NCI-H510A (cell line): ENCODE measurements at regions not wholly inside any gene's neighbourhood (a gene's known extent, or its start where the extent isn't known, plus 50 kb on each side); places are given as distances from the start of the nearest gene placed in this dataset.

Source experiments
- DNase-seq: peaks from one replicate; lab custom pipeline; 2025; lab: John Stamatoyannopoulos, UW

DNA sequence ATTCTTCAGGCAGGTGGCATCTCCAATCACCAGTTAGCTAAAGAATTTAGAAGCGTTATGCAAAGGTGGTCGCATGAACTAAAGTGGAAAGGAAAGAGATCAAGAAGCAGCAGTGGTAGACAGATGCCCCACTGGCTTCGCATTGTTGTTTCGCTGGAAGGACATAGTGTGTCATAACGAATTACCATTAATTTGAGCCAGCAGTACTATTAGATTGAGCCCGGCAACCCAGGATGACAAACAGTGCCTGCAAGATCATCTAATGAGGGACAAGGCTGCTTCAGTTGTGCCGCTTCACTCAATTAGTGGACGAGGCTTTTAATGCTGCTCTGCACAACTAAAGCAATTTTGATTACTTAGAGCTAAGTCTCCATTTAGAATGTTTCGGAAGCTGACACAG lies 274.5 kb upstream of the SOX5 start:
- no peak for DNase-seq

DNA sequence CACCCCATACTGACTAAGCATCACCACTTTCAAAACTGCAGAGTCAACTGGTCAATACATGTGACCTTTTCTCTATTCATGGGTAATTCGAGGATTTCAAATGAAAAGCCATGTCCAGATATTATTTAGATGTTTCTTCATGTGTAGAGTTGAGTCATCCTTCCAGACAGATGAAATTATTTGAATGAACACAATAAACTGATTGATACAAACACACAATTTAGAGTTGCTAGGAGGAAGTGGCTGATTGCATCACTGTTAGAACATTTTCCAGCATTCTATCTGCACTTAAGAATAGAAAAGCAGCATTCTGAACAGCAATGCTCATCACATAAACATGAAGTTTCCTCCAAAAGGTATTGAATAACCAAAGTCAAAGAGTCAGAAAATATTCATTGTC lies 273.5 kb upstream of the SOX5 start:
- DNase-seq: no peak

DNA sequence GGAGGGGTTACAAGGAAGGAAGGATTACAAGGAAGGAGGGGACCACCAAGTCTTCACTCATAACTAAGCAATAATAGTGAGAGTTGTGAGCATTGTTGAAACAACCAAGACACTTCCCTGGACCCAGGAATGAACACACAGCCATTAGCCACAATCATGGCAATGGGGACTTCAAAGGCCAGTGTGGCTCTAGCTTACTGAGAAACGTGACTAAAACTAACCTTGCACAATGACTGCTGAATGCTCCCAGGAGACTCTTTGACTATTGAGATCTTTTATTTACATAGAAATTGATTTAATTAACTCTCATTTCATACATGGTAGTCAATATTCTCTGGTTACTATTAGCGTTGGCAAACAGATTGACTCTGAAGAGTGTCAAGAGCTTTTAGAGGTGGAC lies 263.0 kb upstream of the SOX5 start:
- DNase-seq: no peak

DNA sequence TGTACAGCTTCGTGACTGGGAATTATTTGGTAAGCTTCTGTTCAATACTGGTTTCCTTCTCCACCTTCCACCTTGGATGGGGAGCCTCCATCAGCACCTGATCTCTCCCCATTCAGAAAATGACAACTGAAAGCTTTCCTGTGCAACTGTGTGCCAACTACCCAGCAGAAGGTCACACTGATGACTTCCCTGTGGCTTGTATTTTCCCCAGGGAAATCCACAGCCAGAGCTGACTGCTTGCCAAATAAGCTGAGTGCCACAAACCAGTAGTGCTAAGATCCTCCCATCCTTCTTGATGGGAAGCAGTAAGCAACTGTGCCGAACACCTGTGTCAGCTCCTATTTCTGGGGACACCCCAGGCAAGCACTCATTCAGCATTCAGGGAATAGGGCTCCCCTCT lies 257.2 kb upstream of the SOX5 start:
- DNase-seq: no peak

DNA sequence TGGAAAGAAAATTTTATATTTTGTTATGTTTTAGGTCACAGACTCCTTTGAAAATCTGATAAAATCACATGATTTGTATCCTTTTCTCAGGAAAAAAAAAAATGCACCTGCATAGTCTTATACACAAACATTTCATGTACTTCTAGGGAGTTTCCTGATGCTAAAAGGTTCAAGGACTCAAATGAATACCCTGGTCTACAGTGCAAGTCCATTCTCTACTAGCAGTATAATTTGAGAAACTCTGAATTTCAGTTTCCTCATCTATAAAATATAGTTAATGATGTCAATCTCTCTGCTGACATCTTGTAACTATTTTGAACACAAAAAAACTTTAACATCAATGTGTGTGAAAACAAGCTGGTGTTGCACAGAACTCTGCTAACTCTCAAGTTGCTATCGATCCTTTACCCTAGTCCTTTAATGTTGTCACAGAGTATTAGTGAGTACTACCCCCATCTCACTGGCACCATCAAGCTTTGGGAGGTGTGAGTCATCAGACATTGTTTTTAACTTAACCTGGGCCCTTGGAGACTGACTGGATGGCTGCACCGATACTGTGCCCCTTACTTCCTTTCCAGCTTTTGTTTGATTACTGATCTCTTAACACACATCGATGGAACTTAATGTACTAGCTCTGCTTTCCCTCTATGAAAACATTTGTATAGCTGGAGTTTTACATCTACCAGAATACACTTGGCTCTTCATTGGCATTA lies 251.9 kb upstream of the SOX5 start:
- DNase-seq: no peak

DNA sequence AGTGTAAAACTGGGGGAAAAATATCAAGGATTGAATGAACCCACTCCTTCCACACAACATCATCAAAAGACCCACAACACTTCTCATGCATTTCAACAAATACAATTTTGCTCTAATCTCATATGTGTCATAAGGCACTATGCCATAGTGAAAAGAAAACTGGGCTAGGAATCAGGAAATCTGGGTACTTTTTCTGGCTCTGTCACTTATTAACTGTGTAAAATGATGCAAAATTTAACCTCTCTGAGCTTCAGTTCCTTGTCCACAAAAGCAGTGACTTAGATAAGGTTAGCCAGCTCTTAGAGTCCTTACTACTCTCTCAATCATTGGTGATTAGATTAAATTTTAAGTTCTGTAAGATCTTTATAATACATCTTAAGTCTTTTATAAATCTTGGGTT lies 250.5 kb upstream of the SOX5 start:
- DNase-seq: no peak

DNA sequence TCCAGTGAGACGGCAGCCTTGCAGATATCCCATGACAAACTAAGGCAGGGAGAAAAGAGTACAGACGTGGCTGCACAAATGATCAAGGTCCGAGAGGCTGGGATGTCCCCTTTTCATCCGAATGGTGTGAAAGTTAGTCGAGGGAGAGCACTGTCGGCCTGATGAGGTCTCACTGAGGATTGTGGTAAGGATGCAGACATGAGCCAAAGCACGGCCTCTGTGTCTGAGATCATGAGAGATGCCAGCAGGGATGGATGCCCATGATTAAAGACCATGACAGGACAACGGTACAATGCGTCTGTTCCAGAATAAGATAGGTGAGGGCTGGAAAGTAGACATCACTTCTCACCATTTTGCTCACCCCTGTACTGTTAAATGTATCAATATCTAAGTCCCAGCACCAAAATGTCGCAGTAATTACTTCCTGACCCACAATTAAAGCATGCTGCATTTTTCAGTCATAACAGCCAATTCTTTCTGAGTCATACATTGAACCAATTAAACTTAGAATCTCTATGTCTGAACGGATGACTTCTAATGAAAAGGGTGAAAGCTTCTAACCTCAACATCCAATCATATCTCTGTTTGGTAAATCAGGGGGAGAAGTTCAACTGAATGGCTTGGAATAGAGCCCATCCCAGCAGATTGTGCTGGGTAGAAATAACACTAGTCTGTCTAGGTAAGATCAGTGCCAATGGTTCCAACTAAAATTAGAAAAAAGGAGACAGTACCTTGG lies 249.6 kb upstream of the SOX5 start:
- no peak for DNase-seq

DNA sequence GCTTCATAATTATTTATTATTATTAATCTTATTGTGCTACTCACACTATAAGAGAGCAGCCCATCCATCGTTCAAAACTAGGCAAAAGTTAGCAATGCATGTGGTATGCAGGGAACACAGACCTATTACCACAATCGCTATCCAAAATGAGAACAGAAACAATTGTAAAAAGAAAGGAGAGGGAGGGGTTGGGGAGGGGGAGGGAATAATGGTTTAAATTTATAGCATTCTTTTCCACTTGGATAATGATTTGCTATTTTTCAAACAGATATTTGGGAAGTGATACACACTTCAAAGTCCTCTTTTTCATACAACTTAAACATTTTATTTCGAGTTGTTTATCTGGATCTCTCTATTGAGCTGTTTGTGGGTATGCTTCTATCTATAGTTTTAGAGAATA lies 248.6 kb upstream of the SOX5 start:
- no peak for DNase-seq

DNA sequence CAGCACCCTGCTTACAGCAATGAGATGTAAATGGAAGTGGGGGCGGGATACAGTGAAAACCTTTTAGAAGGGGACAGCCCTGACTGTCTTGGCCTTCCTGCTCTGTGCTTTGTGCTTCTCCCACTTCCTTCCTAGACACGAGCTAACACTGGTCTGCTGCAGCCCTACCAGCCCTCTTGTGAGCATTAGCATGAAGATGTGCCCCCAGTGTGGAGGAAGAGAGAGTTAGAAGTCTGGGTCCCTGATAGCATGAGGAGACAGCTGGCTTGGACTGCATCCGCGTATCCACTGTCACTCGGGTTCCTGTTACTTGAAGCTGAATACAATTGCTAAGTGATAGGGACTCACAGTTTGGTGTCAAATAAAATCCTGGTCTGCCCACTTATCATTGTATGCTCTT lies 248.1 kb upstream of the SOX5 start:
- no peak for DNase-seq

DNA sequence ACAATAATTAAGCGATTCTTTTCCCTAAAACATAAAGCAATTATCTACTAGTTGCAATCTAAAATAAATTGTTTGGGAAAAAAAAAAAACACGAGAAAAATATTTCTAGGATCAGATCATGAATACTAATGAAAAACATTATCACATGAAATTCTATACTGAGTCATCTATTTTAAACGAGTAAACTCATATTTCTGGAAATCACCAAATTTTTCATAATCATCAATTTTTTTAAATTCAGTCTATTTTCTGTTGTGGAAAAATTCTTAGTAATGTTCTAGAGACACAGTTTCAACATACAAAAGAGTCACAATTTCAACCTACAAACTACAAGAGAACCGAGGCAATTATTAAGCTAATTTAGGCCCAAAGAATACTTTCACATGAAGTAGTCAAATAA lies 245.6 kb upstream of the SOX5 start:
- no peak for DNase-seq

DNA sequence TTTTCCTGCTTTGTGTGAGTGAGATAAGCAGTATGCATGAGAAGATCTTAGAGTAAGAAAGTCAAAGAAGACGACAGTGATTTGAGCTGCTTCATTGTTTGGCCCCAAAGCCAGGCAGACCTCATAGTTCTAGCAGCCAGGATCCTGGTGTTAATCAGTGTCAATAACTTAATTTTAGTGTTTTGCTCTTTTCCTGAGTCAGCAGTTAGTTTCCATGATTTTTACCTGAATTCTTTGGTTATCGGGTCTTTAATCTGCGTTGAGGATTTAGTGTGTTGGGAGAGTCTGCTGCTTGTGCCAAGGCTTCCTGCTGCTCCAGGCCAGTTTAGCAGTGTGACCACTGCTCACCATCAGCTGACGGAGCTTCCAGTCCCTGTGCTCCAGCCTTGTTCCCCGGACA lies 241.6 kb upstream of the SOX5 start:
- no peak for DNase-seq

DNA sequence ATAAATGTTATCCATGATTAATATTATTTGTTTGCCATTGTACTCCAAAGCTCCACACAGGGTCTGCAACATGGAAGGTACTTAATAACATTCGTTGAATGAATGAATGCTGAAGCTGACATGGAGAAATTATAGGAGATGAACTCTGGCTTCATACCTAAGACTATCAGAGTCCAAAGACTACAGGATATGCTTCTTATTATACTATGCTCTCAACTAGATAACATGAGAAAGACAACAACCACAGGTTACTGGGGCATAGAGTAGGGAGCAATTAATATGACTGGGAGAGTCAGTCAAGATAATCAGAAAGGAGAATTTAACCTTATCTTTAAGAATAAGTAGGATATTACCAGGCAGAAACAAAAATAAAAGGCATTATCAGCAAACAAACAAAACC lies 236.3 kb upstream of the SOX5 start:
- DNase-seq: no peak

DNA sequence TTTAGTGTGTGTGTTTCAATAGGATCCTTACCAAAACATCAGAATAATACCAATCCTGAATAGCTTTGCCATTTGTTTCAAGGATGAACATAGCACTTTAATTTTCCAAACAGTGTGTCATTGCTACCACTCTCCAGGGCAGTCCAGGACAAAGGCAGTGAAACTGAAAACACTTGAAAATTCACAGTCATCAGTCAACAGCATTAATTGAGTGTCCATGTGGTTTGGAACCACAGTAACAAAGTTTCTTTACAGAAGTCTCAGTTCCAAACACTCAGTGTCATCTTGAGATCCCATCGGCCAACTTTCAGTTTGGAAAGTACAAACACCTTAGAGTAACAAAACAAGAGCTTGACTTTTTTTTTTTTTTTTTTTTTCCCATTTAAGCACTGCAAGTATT lies 228.4 kb upstream of the SOX5 start:
- DNase-seq: no peak

DNA sequence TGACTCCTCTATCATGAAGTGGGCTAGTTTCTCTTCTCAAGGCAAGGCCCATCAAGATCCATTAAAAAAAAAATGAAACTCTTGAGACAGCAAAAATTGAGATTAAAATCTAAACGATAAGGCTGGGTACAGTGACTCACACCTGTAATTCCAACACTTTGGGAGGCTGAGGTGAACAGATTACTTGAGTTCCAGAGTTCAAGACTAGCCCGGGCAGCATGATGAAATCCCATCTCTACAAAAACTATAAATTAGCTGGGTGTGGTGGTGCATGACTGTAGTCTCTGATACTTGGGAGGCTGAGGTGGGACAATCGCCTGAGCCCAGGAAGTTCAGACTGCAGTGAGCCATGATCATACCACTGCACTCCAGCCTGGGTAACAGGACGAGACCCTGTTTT lies 226.5 kb upstream of the SOX5 start:
- no peak for DNase-seq

DNA sequence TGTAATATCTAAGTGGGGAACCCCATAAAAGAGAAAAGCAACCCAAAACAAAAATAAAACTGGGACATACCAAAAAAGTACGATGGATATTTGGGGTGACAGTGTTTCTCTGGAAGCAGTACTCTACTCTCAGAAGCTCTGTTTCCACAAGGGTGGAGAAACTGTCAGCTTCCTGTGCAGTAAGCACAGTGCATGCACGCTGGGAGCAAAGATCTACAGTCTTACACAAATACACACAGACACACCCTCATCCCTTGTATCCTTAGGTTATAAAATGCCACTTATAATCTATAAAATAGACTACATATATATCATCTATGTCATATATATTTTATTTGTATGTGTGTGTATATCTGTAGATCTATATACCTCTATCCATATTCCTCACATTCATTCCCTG lies 225.8 kb upstream of the SOX5 start:
- no peak for DNase-seq

DNA sequence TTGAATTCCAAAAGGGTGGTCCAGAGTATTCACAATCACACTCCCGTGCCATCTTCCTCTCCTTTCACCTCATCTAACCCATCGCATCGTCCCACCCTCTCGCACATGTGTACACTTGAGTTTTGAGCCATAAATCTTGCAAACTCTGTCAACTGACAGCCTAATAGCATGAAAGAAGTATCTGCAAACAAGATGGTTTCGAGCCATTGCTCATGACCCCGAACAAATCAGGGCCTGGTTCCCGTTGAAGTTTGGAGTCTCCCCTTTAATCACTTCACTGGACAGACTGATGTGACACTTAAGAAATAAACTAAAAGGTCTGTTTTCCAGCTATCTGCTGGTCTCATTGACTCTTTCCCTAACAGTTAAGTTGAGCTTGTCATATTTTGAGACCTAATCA lies 223.6 kb upstream of the SOX5 start:
- peak; percentile 37 for DNase-seq

DNA sequence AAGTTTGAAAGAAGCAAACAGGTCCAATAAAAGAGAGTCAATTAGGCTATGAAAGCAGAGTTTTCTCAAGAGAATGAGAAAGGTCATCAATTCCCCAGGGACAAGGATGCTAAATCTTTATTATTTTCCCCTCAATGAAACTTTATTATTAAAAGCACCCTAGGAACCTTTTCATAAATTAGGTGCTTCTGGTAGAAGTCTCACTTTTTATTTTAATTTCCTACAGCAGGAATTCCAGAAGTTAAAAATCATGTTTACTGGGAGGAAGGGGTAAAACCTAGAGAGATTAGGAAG lies 223.2 kb upstream of the SOX5 start:
- no peak for DNase-seq

DNA sequence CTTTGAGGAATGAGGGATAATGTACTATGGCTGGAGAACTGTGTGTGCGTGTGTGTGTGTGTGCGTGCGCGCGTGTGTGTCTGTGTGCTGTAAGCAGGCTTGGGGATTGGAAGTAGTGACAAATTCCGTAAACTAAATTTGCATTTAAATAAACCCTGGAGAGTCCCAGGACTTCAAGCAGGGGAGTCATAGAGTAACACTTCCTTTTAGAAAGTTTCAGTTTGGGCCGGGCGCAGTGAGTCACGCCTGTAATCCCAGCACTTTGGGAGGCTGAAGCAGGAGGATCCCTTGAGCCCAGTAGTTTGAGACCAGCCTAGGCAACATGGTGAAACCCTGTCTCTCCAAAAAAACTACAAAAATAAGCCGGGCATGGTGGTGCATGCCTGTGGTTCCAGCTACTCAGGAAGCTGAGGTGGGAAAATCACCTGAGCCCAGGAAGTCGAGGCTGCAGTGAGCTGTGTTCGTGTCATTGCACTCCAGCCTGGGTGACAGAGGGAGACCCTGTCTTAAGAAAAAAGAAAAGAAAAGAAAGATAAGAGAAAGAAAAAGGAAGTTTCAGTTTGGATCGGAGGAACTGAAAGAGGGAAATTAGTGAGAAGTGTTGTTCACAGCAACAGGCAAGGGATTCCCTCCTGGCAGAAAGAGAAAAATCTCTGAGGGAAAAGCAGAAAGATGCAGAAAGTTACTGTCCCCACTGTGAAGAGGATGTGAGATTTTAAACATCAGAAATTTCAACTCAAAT lies 222.7 kb upstream of the SOX5 start:
- DNase-seq: no peak

DNA sequence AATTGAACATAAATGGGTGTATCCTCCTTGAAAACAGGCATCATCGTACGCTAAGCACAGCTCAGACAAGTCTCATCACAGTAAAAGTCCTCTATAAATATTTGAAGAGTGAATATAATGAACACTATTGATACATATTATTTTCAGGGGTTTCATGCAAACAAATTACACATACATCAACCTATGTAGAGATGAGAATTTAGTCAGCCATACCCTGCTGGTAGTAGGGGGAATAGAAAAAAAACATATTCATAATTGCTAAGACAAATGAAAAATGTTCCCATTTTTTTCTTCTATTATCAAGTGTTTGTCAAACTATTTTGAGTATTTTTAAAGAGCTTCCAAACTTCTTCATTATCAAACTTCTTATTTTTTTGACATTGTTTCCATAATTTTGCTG lies 205.6 kb upstream of the SOX5 start:
- no peak for DNase-seq

DNA sequence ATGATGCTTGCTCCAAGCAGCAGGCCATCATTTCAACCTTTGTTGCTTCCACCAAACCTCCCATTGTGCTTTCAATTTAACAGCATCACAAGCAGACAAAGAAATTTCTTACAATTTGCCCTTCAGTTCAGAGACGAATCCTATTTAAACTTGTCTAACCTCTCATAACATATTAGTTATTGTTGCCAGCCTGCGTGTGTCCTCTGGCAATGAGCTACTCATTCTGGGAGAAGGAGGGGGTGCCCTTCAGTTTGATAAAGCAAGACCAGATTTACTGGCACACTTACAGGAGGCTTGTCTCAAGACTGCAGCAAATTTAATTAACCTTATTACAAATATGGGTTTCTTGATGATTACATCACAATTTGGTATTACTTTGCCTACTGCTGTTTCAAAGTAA lies 203.6 kb upstream of the SOX5 start:
- no peak for DNase-seq

DNA sequence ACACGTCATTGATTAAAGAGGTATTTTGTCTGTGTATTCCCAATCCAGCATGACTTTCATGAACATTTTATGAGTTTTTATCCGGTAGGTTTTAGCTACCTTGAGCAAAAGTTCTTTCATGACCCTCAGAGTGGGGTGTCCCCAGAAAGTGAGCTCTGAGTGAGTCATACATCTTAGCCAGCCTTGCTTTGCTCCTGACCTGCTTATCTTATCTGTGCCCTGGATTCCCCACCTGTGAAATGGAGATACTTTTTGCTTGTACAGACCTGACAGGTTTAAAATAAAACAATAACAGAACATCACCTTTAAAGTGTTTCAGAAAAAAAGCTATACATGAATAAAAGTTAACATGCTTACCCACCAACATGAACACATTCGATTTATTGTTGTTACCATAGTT lies 202.8 kb upstream of the SOX5 start:
- no peak for DNase-seq

DNA sequence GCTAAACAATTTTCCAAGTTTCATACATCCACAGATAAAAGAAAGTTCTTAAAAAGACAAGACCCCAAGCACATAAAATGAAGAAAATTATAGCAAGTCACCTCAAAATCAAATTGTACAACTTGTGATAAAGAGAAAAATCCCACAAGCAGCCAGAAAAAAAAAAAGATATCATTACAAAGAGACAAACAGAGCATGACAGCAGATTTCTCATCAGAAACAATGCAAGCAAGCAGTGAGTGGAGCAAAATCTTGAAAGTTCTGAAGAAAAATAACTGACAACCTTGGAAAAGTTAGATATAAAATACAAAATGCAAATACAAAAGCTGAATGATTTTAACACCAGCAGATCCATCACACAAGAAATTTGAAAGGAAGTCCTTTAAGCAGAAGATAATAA lies 194.5 kb upstream of the SOX5 start:
- no peak for DNase-seq

DNA sequence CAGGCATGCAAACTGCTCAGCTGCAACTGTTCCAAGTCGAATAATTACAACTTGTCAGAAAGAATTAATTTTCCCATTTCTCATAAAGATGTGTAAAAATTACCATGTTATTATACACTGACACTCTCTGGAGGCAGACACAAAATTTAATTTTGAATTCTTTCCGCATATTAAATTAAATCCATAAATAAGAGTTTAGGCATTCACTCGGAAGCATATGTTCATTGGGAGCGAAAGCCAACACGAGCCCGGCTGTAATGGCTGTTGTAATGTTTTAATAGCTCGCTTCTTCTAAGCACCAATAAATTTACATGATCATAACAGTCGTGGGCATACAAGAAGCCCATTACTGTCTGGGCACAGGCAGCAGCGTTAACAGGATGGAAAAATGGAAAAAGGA lies 189.6 kb upstream of the SOX5 start:
- DNase-seq: no peak

DNA sequence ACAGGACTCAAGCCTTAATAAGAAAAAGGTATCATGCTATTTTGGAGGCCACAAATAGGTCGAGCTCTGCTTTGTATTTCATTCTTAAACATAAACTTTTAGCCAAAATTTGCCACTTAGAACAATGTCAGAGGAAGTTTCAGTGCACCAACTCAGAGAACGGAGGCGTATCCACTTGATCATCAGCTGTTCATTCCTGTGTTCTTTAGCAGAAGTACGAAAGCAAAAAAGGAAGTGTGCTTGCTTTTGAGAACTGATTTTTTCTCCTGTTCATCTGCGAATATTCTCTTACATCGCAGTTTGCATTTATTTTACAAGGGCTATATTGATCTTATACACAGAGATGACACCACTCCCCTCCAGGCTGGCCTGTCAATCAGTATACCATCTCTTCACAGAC lies 188.6 kb upstream of the SOX5 start:
- DNase-seq: no peak
